T-helper 9 cell (primary cell): ENCODE measurements at regions not wholly inside any gene's neighbourhood (a gene's known extent, or its start where the extent isn't known, plus 50 kb on each side); places are given as distances from the start of the nearest gene placed in this dataset.

Experiments used
- DNase-seq: peaks from one replicate; pipeline ENCODE4 v3.0.0-alpha.2; 2020

- DNase-seq = no peak
These were observed 285.8 kb downstream of the NPIPA8 start for GRCh38 chr16:18050777-18051176.

GRCh38 chr16:18050234-18050633 is 286.3 kb downstream of the NPIPA8 start:
- no peak for DNase-seq

GRCh38 chr16:18049547-18050133 is 286.9 kb downstream of the NPIPA8 start:
- no peak for DNase-seq

GRCh38 chr16:18048853-18049546 is 287.5 kb downstream of the NPIPA8 start:
- no peak for DNase-seq

- no peak for DNase-seq
These were observed 288.8 kb downstream of the NPIPA8 start for GRCh38 chr16:18047761-18048160.

- DNase-seq = no peak
These were observed 291.2 kb downstream of the NPIPA8 start for GRCh38 chr16:18045356-18045755.

GRCh38 chr16:18041864-18042834 is 294.4 kb downstream of the NPIPA8 start:
- DNase-seq = no peak

GRCh38 chr16:18039931-18040330 is 296.6 kb downstream of the NPIPA8 start:
- no peak for DNase-seq

GRCh38 chr16:18037051-18037450 is 299.5 kb downstream of the NPIPA8 start:
- no peak for DNase-seq

GRCh38 chr16:18024611-18025010 is 311.9 kb downstream of the NPIPA8 start:
- no peak for DNase-seq

- no peak for DNase-seq
These were observed 318.2 kb downstream of the NPIPA8 start for GRCh38 chr16:18018376-18018775.

- no peak for DNase-seq
These were observed 322.7 kb downstream of the NPIPA8 start for GRCh38 chr16:18013863-18014262.

- no peak for DNase-seq
These were observed 328.2 kb downstream of the NPIPA8 start for GRCh38 chr16:18008356-18008755.

- DNase-seq = no peak
These were observed 333.5 kb downstream of the NPIPA8 start for GRCh38 chr16:18003033-18003432.

- DNase-seq = no peak
These were observed 337.5 kb downstream of the NPIPA8 start for GRCh38 chr16:17998996-17999395.

GRCh38 chr16:17998550-17998949 is 338.0 kb downstream of the NPIPA8 start:
- DNase-seq = no peak

- DNase-seq = no peak
These were observed 342.5 kb downstream of the NPIPA8 start for GRCh38 chr16:17994027-17994426.

- no peak for DNase-seq
These were observed 344.1 kb downstream of the NPIPA8 start for GRCh38 chr16:17992416-17992815.

GRCh38 chr16:17989255-17989654 is 347.3 kb downstream of the NPIPA8 start:
- no peak for DNase-seq

GRCh38 chr16:17988839-17989238 is 347.7 kb downstream of the NPIPA8 start:
- no peak for DNase-seq

GRCh38 chr16:17986991-17987390 is 349.5 kb downstream of the NPIPA8 start:
- no peak for DNase-seq

- no peak for DNase-seq
These were observed 351.7 kb downstream of the NPIPA8 start for GRCh38 chr16:17984810-17985209.

GRCh38 chr16:17983847-17984639 is 352.5 kb downstream of the NPIPA8 start:
- DNase-seq = no peak
